Liver (tissue), 8 donors: ENCODE measurements at regions not wholly inside any gene's neighbourhood (a gene's known extent, or its start where the extent isn't known, plus 50 kb on each side); places are given as distances from the start of the nearest gene placed in this dataset.

ENCODE experiments used
- DNase-seq: peaks from one replicate; pipeline ENCODE4 v3.0.0-alpha.2; 2017; ENCODE audit warnings: low spot score
- H3K27ac ChIP-seq, 2 donors: one replicate each; pipeline ENCODE4 v1.7.0; 2013; ENCODE audit warnings: inconsistent platforms in 2 of 2, low read length in 2 of 2, control low read depth in 1 of 2, low read depth in 1 of 2, mild to moderate bottlenecking in 1 of 2
- H3K27me3 ChIP-seq, 4 donors: one replicate each; pipeline versions ENCODE4 v1.6.1 to v1.7.0; 2013; ENCODE audit warnings: low read length in 3 of 4, inconsistent platforms in 1 of 4, mild to moderate bottlenecking in 1 of 4, moderate library complexity in 1 of 4; ENCODE audit not compliant: control insufficient read depth in 4 of 4, insufficient read depth in 4 of 4
- H3K36me3 ChIP-seq, 4 donors: one replicate each; pipeline versions ENCODE4 v1.6.1 to v1.7.0; 2013; ENCODE audit warnings: low read length in 3 of 4, mild to moderate bottlenecking in 3 of 4, low read depth in 1 of 4, moderate library complexity in 1 of 4; ENCODE audit not compliant: control insufficient read depth in 4 of 4, insufficient read depth in 3 of 4
- H3K4me1 ChIP-seq, 4 donors: one replicate each; pipeline versions ENCODE4 v1.6.1 to v1.7.0; 2013; ENCODE audit warnings: low read length in 3 of 4, mild to moderate bottlenecking in 3 of 4, moderate library complexity in 1 of 4; ENCODE audit not compliant: control insufficient read depth in 4 of 4, insufficient read depth in 4 of 4
- H3K4me3 ChIP-seq, 3 donors: one replicate each; pipeline versions ENCODE4 v1.6.1 to v1.7.0; 2013; ENCODE audit warnings: low read length in 3 of 3, control low read depth in 1 of 3, low read depth in 1 of 3, mild to moderate bottlenecking in 1 of 3
- H3K9ac ChIP-seq, 2 donors: one replicate each; pipeline ENCODE4 v1.7.0; 2013; ENCODE audit warnings: low read length in 2 of 2, mild to moderate bottlenecking in 2 of 2, moderate library complexity in 2 of 2, control low read depth in 1 of 2, low read depth in 1 of 2
- H3K9me3 ChIP-seq, 4 donors: one replicate each; pipeline versions ENCODE4 v1.6.1 to v1.7.0; 2013; ENCODE audit warnings: low read length in 3 of 4; ENCODE audit not compliant: control insufficient read depth in 4 of 4
- EGR1 ChIP-seq, 2 donors: IDR thresholded peaks; 2 replicates each; pipeline ENCODE4 v1.6.1; 2016 to 2018; ENCODE audit warnings: antibody characterized with exemption in 2 of 2, low read depth in 2 of 2
- FOXA1 ChIP-seq: IDR thresholded peaks from 2 replicates; pipeline ENCODE4 v1.6.1; 2016; ENCODE audit warnings: antibody characterized with exemption
- FOXA2 ChIP-seq: IDR thresholded peaks from 2 replicates; pipeline ENCODE4 v1.6.1; 2016; ENCODE audit warnings: antibody characterized with exemption
- GABPA ChIP-seq, 2 donors: IDR thresholded peaks in 1 of 2; conservative IDR thresholded peaks in 1 of 2; 2 replicates each; pipeline ENCODE4 v1.6.1; 2016; ENCODE audit warnings: antibody characterized with exemption in 2 of 2, mild to moderate bottlenecking in 1 of 2, moderate library complexity in 1 of 2
- HNF4A ChIP-seq, 2 donors: conservative IDR thresholded peaks; 2 replicates each; pipeline ENCODE4 v1.6.1; 2016; ENCODE audit warnings: antibody characterized with exemption in 2 of 2, mild to moderate bottlenecking in 2 of 2
- HNF4G ChIP-seq: IDR thresholded peaks from 2 replicates; pipeline ENCODE4 v1.6.1; 2016; ENCODE audit warnings: antibody characterized with exemption
- JUND ChIP-seq, 2 donors: IDR thresholded peaks; 2 replicates each; pipeline ENCODE4 v1.6.1; 2016; ENCODE audit warnings: antibody characterized with exemption in 2 of 2
- NR2F2 ChIP-seq: IDR thresholded peaks from 2 replicates; pipeline ENCODE4 v1.6.1; 2016; ENCODE audit warnings: antibody characterized with exemption
- RAD21 ChIP-seq, 2 donors: IDR thresholded peaks; 2 replicates each; pipeline ENCODE4 v1.6.1; 2016; ENCODE audit warnings: antibody characterized with exemption in 2 of 2, mild to moderate bottlenecking in 2 of 2
- RXRA ChIP-seq, 2 donors: IDR thresholded peaks; 2 replicates each; pipeline ENCODE4 v1.6.1; 2017 to 2018; ENCODE audit warnings: antibody characterized with exemption in 2 of 2, mild to moderate bottlenecking in 1 of 2
- SP1 ChIP-seq: IDR thresholded peaks from 2 replicates; pipeline ENCODE4 v1.6.1; 2018; ENCODE audit warnings: antibody characterized with exemption, mild to moderate bottlenecking
- TAF1 ChIP-seq: conservative IDR thresholded peaks from 2 replicates; pipeline ENCODE4 v1.6.1; 2016; ENCODE audit warnings: antibody characterized with exemption, mild to moderate bottlenecking
- YY1 ChIP-seq: IDR thresholded peaks from 2 replicates; pipeline ENCODE4 v1.6.1; 2016; ENCODE audit warnings: antibody characterized with exemption, mild to moderate bottlenecking
- WGBS: extraction: QIAGEN DNeasy Blood & Tissue Kit; methylation state at CpG from one replicate; pipeline ENCODE4 v1.1.7; 2013; 5-methylcytosine and 5-hydroxymethylcytosine counted together
- TF ChIP-seq, protein P1 (sequence below): IDR thresholded peaks from 2 replicates; pipeline ENCODE4 v1.6.1; 2016; ENCODE audit warnings: antibody characterized with exemption
- TF ChIP-seq, protein P2 (sequence below): fragments of 150-350 bp; IDR thresholded peaks from 2 replicates; pipeline ENCODE4 v1.5.1; 2017; ENCODE audit warnings: improper control_type of control experiment, low read depth, low read length; ENCODE audit not compliant: missing input control
- TF ChIP-seq, protein P3 (sequence below): IDR thresholded peaks from 2 replicates; pipeline ENCODE4 v1.6.1; 2016; ENCODE audit warnings: antibody characterized with exemption
- donor health status: healthy.
- donor health status: healthy.
- donor health status: healthy.
- donor health status: healthy.
- donor health status: healthy.

DNA sequence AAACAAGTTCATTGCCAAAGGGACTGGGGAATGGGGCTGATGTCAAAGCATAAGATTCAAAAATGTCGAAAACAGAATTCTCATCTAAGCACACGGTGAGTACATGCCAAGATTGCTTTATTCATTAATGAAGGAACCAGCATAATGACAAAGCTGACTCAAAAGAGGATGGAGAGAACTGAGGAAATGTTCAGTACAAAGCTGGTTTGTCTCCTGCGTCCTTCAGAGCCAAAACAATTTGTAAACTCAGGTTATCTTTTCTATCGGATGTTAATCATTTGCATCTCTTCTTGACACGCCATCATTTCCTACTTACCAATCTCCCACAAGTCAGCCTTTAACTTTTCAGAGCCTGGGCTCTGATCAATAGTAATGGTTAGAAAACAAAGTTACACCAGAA, 195.6 kb upstream of the PMEPA1 start:
- no peak for DNase-seq
- Histone ChIP-seq H3K27me3 (no peaks in the 10 kb centered on the region), H3K9me3 (no peaks in the 10 kb centered on the region), H3K27ac (no peak overlapping the region), H3K4me1 (no peaks in the 10 kb centered on the region), H3K36me3 (no peaks in the 10 kb centered on the region), H3K9ac (no peak overlapping the region), H3K4me3 (no peak overlapping the region)
- TF ChIP-seq, protein P1, sequence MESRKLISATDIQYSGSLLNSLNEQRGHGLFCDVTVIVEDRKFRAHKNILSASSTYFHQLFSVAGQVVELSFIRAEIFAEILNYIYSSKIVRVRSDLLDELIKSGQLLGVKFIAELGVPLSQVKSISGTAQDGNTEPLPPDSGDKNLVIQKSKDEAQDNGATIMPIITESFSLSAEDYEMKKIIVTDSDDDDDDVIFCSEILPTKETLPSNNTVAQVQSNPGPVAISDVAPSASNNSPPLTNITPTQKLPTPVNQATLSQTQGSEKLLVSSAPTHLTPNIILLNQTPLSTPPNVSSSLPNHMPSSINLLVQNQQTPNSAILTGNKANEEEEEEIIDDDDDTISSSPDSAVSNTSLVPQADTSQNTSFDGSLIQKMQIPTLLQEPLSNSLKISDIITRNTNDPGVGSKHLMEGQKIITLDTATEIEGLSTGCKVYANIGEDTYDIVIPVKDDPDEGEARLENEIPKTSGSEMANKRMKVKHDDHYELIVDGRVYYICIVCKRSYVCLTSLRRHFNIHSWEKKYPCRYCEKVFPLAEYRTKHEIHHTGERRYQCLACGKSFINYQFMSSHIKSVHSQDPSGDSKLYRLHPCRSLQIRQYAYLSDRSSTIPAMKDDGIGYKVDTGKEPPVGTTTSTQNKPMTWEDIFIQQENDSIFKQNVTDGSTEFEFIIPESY: no peak
- TF ChIP-seq, protein P2, sequence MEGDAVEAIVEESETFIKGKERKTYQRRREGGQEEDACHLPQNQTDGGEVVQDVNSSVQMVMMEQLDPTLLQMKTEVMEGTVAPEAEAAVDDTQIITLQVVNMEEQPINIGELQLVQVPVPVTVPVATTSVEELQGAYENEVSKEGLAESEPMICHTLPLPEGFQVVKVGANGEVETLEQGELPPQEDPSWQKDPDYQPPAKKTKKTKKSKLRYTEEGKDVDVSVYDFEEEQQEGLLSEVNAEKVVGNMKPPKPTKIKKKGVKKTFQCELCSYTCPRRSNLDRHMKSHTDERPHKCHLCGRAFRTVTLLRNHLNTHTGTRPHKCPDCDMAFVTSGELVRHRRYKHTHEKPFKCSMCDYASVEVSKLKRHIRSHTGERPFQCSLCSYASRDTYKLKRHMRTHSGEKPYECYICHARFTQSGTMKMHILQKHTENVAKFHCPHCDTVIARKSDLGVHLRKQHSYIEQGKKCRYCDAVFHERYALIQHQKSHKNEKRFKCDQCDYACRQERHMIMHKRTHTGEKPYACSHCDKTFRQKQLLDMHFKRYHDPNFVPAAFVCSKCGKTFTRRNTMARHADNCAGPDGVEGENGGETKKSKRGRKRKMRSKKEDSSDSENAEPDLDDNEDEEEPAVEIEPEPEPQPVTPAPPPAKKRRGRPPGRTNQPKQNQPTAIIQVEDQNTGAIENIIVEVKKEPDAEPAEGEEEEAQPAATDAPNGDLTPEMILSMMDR: no peak
- WGBS: 72% methylated on average over 5 of the region's 5 CpGs

DNA sequence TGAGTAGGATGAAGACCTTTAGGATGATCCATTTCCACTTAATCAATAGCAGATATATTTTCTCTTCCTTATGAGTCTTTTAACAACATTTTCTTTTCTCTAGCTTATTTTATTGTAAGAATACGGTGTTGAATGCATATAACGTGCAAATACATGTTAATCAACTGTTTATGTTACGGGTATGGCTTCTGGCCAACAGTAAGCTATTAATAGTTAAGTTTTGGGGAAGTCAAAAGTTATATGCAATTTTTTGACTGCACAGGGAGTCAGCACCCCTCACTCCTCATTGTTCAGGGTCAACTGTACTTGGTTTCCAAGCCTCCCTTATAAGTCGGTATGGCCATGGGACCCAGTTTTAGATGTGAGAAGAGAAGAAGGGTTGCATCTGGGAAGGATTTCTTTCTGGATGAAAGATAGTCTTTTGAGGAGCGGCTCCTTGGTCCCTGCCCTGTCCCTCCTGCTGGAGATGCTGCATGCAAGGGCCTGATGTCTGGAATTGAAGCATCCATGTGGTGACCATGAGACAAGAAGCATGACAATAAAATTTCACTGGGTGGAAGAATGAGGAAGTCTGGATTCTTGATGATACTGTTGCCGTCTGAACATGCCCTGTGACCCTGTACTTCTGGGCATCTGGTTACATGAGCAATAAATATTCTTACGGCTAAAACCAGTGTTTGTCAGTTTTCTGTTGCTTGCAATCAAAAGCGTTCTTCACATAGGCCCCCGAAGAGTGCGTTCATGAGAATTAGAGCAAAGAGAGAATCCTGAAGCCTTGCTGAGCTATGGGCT, 194.7 kb upstream of the PMEPA1 start:
- Histone ChIP-seq H3K9me3 (no peaks in the 10 kb centered on the region), H3K27me3 (no peaks in the 10 kb centered on the region), H3K27ac (no peak overlapping the region), H3K36me3 (no peaks in the 10 kb centered on the region), H3K9ac (no peak overlapping the region), H3K4me3 (no peak overlapping the region), H3K4me1 (no peaks in the 10 kb centered on the region)
- 81% methylated on average over 10 of the region's 10 CpGs for WGBS
- no peak for DNase-seq
- TF ChIP-seq YY1 (no peak), FOXA2 (no peak), JUND (IDR thresholded peaks at IDR 0.05) (no peak), NR2F2 (no peak), SP1 (no peak), TAF1 (no peak), HNF4G (no peak)
- TF ChIP-seq, protein P3, sequence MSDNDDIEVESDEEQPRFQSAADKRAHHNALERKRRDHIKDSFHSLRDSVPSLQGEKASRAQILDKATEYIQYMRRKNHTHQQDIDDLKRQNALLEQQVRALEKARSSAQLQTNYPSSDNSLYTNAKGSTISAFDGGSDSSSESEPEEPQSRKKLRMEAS: no peak
- TF ChIP-seq, protein P1: no peak

DNA sequence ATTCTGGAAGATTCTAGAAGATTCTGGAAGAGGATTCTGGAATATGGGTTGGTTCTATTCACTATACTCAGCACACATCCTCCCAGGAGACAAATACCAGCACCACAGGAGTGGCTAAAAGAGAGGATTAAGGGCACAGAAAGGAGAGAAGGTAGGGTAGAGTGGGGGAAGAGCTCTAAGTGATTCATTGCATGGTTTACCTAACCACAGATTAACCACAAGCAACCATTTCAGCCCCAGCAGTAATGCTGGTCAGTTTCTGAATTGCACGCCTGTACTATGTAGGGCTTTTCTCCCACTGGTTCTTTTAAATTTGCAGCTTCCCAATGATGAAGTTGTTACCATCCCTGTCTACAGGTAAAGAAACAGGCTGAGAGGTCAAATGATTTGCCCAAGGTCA, 192.7 kb upstream of the PMEPA1 start:
- Histone ChIP-seq H3K4me3 (no peak overlapping the region), H3K27me3 (no peaks in the 10 kb centered on the region), H3K4me1 (peaks cover 0 to 8% (median 6%) of the 10 kb centered on the region in 4 donors), H3K36me3 (no peaks in the 10 kb centered on the region), H3K27ac (no peak overlapping the region), H3K9ac (no peak overlapping the region), H3K9me3 (no peaks in the 10 kb centered on the region)
- DNase-seq: no peak
- 87% methylated on average over 1 of the region's 1 CpG for WGBS
- TF ChIP-seq EGR1 (IDR thresholded peaks at IDR 0.05; ENCODE audit: low read depth in 2 of 2): no peak
- no peak for TF ChIP-seq FOXA1
- no peak for TF ChIP-seq RAD21 (IDR thresholded peaks at IDR 0.05)
- TF ChIP-seq RXRA (IDR thresholded peaks at IDR 0.05): no peak
- no peak for TF ChIP-seq HNF4G
- TF ChIP-seq HNF4A (conservative IDR thresholded peaks at IDR 0.05): no peak
- TF ChIP-seq, protein P1: no peak
- TF ChIP-seq FOXA2: no peak
- no peak for TF ChIP-seq JUND (IDR thresholded peaks at IDR 0.05)
- TF ChIP-seq, protein P2: no peak
- TF ChIP-seq GABPA (IDR thresholded peaks at IDR 0.05 in 1 of 2, conservative IDR thresholded peaks at IDR 0.05 in 1 of 2): no peak
